ENCODE measurements at regions not wholly inside any gene's neighbourhood (a gene's known extent, or its start where the extent isn't known, plus 50 kb on each side); places are given as distances from the start of the nearest gene placed in this dataset.

GRCh38 chr6:134719911-134720310, 230.0 kb downstream of the ALDH8A1 start:
- DNase-seq = no peak
- H3K36me3 ChIP-seq = no peaks in the 10 kb centered on the region
- H3K9me3 ChIP-seq = no peaks in the 10 kb centered on the region
- TF ChIP-seq POLR2AphosphoS5 (IDR thresholded peaks at IDR 0.05) = no peak
- no peak for TF ChIP-seq CTCF (IDR thresholded peaks at IDR 0.05)
- no peak for TF ChIP-seq POLR2A (IDR thresholded peaks at IDR 0.05)
- TF ChIP-seq EP300 (IDR thresholded peaks at IDR 0.05) = no peak
- intact Hi-C loops (cut with DNase I) = no loop called here
- H3K4me1 ChIP-seq = peaks cover 0 to 27% (median 16%) of the 10 kb centered on the region in 4 donors
- no peak overlapping the region for H3K4me3 ChIP-seq
- H3K27ac ChIP-seq = peak overlapping the region in 3 of 4 donors; percentile 37 to 47 (median 40)
- 77 to 91% methylated on average over 2 of the region's 2 CpGs for WGBS, 2 donors
- no peaks in the 10 kb centered on the region for H3K27me3 ChIP-seq

GRCh38 chr6:134719286-134719685, 230.6 kb downstream of the ALDH8A1 start:
- H3K9me3 ChIP-seq = no peaks in the 10 kb centered on the region

GRCh38 chr6:134714679-134715078, 235.2 kb downstream of the ALDH8A1 start:
- TF ChIP-seq CTCF (IDR thresholded peaks at IDR 0.05) (no peak), POLR2AphosphoS5 (IDR thresholded peaks at IDR 0.05) (no peak), EP300 (IDR thresholded peaks at IDR 0.05) (no peak), POLR2A (IDR thresholded peaks at IDR 0.05) (no peak)
- Histone ChIP-seq H3K4me1 (peaks cover 0 to 3% (median under 1%) of the 10 kb centered on the region in 4 donors), H3K27ac (no peak overlapping the region), H3K27me3 (no peaks in the 10 kb centered on the region), H3K36me3 (no peaks in the 10 kb centered on the region), H3K9me3 (no peaks in the 10 kb centered on the region), H3K4me3 (no peak overlapping the region)
- WGBS, 2 donors = 79 to 84% methylated on average over 8 of the region's 8 CpGs
- intact Hi-C loops (cut with DNase I) = no loop called here
- no peak for DNase-seq

More at GRCh38 chr6:134719286-134719685, 230.6 kb downstream of the ALDH8A1 start:
- Histone ChIP-seq H3K27ac (peak overlapping the region in 1 of 4 donors; percentile 47), H3K4me1 (peaks cover 0 to 20% (median 11%) of the 10 kb centered on the region in 4 donors), H3K36me3 (no peaks in the 10 kb centered on the region), H3K27me3 (no peaks in the 10 kb centered on the region), H3K4me3 (no peak overlapping the region)
- no peak for DNase-seq
- intact Hi-C loops (cut with DNase I) = no loop called here
- 81 to 82% methylated on average over 6 of the region's 6 CpGs for WGBS, 2 donors
- no peak for TF ChIP-seq POLR2A (IDR thresholded peaks at IDR 0.05)
- TF ChIP-seq EP300 (IDR thresholded peaks at IDR 0.05) = no peak
- no peak for TF ChIP-seq POLR2AphosphoS5 (IDR thresholded peaks at IDR 0.05)
- TF ChIP-seq CTCF (IDR thresholded peaks at IDR 0.05) = no peak

- Histone ChIP-seq H3K27ac (no peak overlapping the region), H3K9me3 (no peaks in the 10 kb centered on the region), H3K4me1 (no peaks in the 10 kb centered on the region), H3K27me3 (no peaks in the 10 kb centered on the region), H3K4me3 (no peak overlapping the region), H3K36me3 (no peaks in the 10 kb centered on the region)
- TF ChIP-seq CTCF (IDR thresholded peaks at IDR 0.05) (no peak), POLR2A (IDR thresholded peaks at IDR 0.05) (no peak), EP300 (IDR thresholded peaks at IDR 0.05) (no peak), POLR2AphosphoS5 (IDR thresholded peaks at IDR 0.05) (no peak)
- intact Hi-C loops (cut with DNase I) = no loop called here
- WGBS, 2 donors = 61 to 82% methylated on average over 4 of the region's 4 CpGs
- no peak for DNase-seq
Measured at GRCh38 chr6:134714113-134714512, 235.8 kb downstream of the ALDH8A1 start.

GRCh38 chr6:134712311-134712710, 237.6 kb downstream of the ALDH8A1 start:
- Histone ChIP-seq H3K4me1 (peaks cover 0 to 3% (median 0%) of the 10 kb centered on the region in 4 donors), H3K9me3 (no peaks in the 10 kb centered on the region), H3K36me3 (no peaks in the 10 kb centered on the region), H3K27me3 (no peaks in the 10 kb centered on the region), H3K27ac (no peak overlapping the region), H3K4me3 (no peak overlapping the region)
- intact Hi-C loops (cut with DNase I) = no loop called here
- DNase-seq = no peak
- TF ChIP-seq EP300 (IDR thresholded peaks at IDR 0.05) (no peak), POLR2AphosphoS5 (IDR thresholded peaks at IDR 0.05) (no peak), POLR2A (IDR thresholded peaks at IDR 0.05) (no peak)
